SKM-1 (cell line): ENCODE measurements at regions not wholly inside any gene's neighbourhood (a gene's known extent, or its start where the extent isn't known, plus 50 kb on each side); places are given as distances from the start of the nearest gene placed in this dataset.

Source experiments
- DNase-seq: peaks from one replicate; lab custom pipeline; 2025; ENCODE audit not compliant: unreplicated experiment; lab: John Stamatoyannopoulos, UW

DNA sequence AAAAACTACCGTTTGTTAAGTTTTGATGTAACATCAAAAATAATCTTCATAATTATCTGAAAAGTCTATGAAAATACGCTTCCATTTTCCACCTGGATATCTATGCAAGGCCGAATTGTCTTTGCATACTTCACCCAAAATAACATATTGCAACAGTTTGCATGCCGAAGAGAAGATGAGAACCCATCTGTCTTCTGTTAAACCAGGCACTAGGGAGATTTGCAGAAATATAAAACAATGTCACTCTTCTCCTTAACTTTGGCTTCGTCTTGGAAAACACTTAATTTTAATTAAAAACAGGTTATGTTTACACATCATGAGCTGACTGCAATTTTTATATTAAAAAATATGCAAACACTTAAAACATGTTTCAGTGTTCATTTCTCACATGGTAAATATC, 1325.8 kb downstream of the TBC1D22A start:
- no peak for DNase-seq

DNA sequence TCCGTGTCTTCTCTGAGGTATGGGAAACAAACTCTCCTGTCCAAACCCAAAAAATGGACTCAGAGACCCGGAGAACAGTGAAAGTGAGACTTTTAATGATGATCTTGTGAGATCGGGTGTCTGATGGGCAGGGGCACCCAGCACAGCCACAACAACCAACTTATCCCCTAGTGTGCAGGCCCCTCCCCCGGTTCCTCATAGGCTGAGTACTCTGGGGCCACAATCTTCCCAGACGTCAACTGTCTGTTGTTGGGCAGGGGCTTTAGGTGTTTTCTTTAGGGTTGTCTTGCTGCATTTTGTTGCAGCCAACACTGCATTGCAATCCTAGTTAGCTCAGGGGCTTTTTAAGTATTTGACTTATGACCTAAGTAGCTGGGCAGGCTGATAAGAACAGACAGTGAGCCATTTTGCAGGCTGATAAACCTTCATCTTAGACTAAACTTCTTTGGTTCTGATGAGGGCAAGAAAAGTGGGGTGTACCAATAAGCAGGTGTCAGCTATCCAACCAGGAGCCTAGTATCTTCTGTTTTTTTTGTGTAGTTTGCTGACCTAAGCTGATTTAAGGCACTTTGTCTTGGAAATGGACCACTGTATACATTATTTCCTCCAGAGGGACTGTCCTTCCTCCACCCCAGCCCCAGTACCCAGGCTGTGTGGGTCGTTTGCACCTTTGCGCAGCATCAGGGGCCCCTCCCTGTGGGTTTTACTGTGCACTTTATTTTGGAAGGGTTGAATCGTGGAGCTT, 1323.6 kb downstream of the TBC1D22A start:
- DNase-seq = no peak

DNA sequence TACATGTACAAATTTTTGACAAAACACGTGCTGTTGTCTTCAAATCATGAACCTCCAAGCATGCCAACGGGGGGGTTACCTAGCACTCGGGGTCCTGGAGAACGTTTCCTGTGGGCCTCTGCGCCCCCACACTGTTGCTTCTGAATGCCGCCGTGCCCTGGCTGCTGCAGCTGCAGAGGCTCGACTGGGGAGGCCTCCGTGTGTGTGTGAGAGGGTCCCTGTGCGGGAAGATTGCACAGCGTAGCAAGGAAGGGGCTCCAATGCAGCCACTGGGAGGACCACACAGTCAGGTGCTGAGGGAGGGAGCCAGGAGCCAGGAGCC, 1322.2 kb downstream of the TBC1D22A start:
- DNase-seq = no peak

DNA sequence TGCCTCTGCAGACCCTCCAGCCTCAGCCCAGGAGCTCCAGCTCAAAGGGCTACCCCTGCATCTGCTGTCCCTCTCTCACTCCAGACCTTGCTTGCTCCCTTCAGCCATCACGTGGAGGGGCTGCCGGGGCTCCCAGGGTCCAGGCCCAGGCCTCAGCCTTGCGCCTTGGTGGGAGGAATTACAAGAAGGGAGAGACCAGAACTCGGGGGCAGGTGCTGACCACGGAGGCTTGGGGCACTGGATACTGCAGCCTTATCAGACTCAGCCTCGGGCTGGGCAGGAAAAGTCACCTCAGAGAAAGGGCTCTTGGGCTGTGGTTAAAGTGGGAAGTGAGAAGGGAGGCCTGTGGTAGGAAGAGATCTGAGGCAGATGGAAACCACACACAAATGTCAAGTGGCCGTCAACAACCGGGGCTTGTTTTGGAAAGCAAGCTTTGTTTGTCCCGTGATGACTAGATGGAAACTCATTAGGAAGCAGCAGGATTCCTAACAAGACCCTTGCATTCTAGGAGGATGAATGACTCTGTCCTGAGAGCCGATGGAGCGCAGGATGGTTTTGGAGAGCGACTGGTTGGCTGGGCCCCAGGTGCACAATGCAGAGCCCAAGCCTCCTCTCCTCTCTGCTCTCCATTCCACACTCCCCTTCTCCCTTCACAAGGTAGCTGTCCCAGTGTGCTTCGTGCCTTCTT, 1321.7 kb downstream of the TBC1D22A start:
- no peak for DNase-seq

DNA sequence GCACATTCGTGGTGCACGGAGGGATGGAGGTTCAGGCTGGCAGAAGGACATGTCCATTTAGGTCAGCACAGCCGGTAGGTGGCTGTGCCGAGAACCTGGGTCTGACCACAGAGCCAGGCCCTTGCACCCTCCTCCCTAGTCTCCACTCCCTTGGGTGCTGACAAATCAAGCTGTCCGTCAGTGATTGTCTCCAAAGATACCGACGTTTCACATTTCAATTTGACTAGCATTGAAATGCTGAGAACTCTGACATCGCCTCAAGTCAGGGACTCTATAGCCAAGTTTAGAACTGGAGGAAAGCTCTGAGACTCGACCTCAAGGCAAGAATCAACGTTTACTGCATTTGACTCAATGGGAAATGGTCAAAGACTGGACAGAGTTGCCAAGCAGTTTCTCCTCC, 1321.1 kb downstream of the TBC1D22A start:
- DNase-seq = no peak

DNA sequence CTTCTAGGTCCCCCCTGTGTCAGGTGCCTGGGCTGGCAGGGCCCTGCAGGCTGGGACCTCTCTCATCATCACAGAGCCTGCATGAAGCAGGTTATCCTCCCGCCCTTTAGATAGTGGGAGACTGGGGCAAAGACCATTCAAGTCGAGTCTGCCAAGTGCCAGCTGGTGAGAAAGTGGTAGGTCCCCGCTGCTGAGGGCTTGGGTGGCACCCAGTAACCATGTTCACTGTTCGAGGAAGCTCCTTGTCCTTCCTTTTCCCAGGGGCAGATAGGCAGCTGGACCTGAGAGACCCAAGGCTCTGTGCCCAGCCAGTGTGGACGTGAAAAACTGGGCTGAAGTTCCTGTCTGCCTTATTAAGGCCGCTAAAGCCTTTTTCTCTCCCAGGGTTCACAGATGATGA, 1319.8 kb downstream of the TBC1D22A start:
- DNase-seq = no peak

DNA sequence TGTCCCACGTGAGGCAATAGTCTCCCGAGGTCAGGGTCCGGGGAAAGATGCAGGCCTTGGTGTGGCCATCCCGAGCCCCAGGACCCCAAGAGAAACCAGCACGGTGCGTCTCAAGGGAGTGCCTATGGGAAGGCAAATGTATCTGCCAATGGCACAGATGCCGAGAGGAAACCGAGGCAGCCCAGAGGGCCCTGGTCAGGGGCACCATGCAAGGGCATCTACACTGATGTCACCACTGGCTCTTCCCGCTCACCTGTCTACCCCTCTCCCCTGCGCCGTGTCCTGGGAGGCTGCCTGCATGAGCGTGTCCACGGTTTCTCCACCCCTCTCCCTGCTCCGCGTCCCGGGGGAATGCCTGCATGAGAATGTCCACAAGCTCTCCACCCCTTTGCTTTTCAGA, 1318.8 kb downstream of the TBC1D22A start:
- DNase-seq = no peak

- no peak for DNase-seq
Measured at GRCh38 chr22:48080316-48081165, 1318.1 kb downstream of the TBC1D22A start.

GRCh38 chr22:48079505-48080290, 1317.2 kb downstream of the TBC1D22A start:
- DNase-seq = no peak

GRCh38 chr22:48078825-48079224, 1316.4 kb downstream of the TBC1D22A start:
- no peak for DNase-seq

DNA sequence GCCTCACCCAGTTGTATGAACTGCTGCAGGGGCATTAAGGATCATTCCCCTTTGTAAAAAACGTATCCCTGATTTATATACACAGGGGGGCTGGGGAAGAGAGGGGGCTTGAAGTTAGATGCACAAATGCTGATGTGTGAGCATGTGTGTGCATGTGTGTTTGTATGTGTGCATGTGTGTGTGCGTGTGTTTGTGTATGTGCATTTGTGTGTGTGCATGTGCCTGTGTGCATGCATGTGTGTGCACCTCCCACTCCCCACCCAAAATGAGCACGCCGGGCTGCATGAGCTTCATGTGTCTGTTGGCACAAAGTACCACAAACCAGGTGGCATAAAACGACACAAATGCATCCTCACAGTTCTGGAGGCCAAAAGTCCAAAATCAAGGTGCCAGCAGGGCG, 1315.2 kb downstream of the TBC1D22A start:
- no peak for DNase-seq

DNA sequence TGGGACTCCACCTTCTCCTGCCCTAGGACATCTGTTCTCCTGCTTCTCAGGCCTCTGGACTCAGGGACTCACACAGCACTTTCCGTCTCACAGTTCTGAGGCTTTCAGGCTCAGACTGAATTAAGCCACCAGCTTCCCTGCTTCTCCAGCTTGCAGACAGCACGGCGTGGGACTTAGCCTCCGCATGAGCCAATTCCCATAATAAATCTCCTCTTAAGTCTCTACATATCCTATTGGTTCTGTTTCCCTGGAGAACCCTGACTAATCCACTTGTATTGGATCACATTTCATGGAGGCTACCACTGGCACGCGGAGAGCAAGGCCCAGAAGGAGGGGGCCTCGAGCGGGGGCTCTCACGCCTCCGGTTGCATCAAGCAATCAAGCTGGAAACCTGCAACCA, 1313.6 kb downstream of the TBC1D22A start:
- DNase-seq = no peak

DNA sequence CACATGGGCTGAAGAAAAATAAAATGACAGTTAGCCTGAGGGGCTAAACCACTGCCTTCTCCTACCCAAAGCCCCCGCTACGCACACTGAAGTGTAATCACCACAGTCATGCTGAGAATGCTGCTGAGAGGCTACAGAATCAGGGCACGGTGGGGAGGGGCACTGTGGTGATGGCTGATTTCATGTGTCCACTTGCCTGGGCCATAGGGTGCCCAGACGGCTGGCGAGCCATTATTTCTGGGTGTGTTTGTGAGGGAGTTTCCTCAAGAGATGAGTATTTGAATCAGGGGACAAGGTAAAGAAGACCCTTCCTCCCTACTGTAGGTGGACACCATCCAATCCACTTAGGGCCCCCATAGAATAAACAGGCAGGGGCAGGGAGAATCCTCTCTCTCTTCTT, 1313.2 kb downstream of the TBC1D22A start:
- DNase-seq = no peak

GRCh38 chr22:48072777-48073176, 1310.3 kb downstream of the TBC1D22A start:
- no peak for DNase-seq

DNA sequence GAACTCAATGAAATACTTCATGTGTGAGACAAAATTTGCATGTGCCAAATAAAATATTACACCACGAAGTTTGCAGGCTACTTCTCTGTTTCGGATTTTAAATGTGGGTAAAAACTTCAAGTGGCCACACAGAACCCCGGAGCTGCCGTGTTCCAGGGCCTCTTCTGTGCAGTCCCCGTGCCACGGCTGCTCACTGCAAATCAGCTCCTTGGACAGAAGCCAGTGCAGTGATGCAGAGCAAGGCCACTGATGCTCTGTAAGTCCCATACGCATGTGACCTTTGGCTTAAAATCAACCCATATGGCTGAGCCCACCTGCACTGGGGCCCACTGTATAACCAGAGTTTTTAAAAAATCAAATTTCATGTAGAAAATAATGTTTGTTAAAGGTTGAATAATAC, 1309.4 kb downstream of the TBC1D22A start:
- no peak for DNase-seq

- no peak for DNase-seq
Measured at GRCh38 chr22:48071305-48071704, 1308.9 kb downstream of the TBC1D22A start.

- DNase-seq = no peak
Measured at GRCh38 chr22:48070760-48071159, 1308.3 kb downstream of the TBC1D22A start.

GRCh38 chr22:48070083-48070482, 1307.6 kb downstream of the TBC1D22A start:
- DNase-seq = no peak

GRCh38 chr22:48069256-48069655, 1306.8 kb downstream of the TBC1D22A start:
- no peak for DNase-seq

- DNase-seq = no peak
Measured at GRCh38 chr22:48068323-48068885, 1306.0 kb downstream of the TBC1D22A start.

- DNase-seq = no peak
Measured at GRCh38 chr22:48065892-48066291, 1303.4 kb downstream of the TBC1D22A start.
